T-helper 2 cell treated with Interferon-gamma antibody and Interleukin-4, amounts not matched to agents 5 μg/mL and 100 μg/mL, for 36 hours (primary cell): ENCODE measurements at regions not wholly inside any gene's neighbourhood (a gene's known extent, or its start where the extent isn't known, plus 50 kb on each side); places are given as distances from the start of the nearest gene placed in this dataset.
"Not testable (repeated sequence)": the region's sequence is repeated elsewhere in the genome, so short reads cannot be mapped to it uniquely, and the experiment has no call there.

ENCODE experiments used
- DNase-seq: peaks from one replicate; pipeline ENCODE4 v3.0.0; 2021; ENCODE audit warnings: low spot score
- H3K27ac Mint-ChIP-seq: one replicate; pipeline ENCODE4 v1.8.0; 2021; ENCODE audit warnings: mild to moderate bottlenecking, mixed read lengths
- H3K27me3 Mint-ChIP-seq: one replicate; pipeline ENCODE4 v1.8.0; 2021; ENCODE audit warnings: low read depth, mixed read lengths
- H3K36me3 Mint-ChIP-seq: one replicate; pipeline ENCODE4 v1.8.0; 2021; ENCODE audit warnings: low read depth, mixed read lengths
- H3K4me1 Mint-ChIP-seq: one replicate; pipeline ENCODE4 v1.8.0; 2021; ENCODE audit warnings: low read depth, mixed read lengths
- H3K4me3 Mint-ChIP-seq: one replicate; pipeline ENCODE4 v1.8.0; 2022; ENCODE audit warnings: mild to moderate bottlenecking, moderate library complexity, mixed read lengths
- H3K9me3 Mint-ChIP-seq: one replicate; pipeline ENCODE4 v1.8.0; 2021; ENCODE audit warnings: mixed read lengths

GRCh38 chr1:57544345-57544744 is 120.5 kb upstream of the DAB1 start:
- H3K36me3 Mint-ChIP-seq: no peaks in the 10 kb centered on the region
- no peak for DNase-seq
- no peak overlapping the region for H3K27ac Mint-ChIP-seq
- H3K4me1 Mint-ChIP-seq: no peaks in the 10 kb centered on the region
- H3K9me3 Mint-ChIP-seq: peaks cover 3% of the 10 kb centered on the region
- H3K27me3 Mint-ChIP-seq: no peaks in the 10 kb centered on the region
- H3K4me3 Mint-ChIP-seq: no peak overlapping the region

GRCh38 chr1:57536749-57537423 is 113.0 kb upstream of the DAB1 start:
- Mint-ChIP-seq H3K36me3 (no peaks in the 10 kb centered on the region), H3K9me3 (peaks cover 8% of the 10 kb centered on the region), H3K4me3 (no peak overlapping the region), H3K27me3 (no peaks in the 10 kb centered on the region), H3K27ac (no peak overlapping the region), H3K4me1 (no peaks in the 10 kb centered on the region)
- DNase-seq: no peak

- Mint-ChIP-seq H3K9me3 (peaks cover 11% of the 10 kb centered on the region), H3K27ac (no peak overlapping the region), H3K36me3 (no peaks in the 10 kb centered on the region), H3K27me3 (no peaks in the 10 kb centered on the region), H3K4me1 (no peaks in the 10 kb centered on the region), H3K4me3 (no peak overlapping the region)
- DNase-seq: no peak
These were observed 108.4 kb upstream of the DAB1 start for GRCh38 chr1:57532299-57532698.

GRCh38 chr1:57530911-57531260 is 107.0 kb upstream of the DAB1 start:
- peaks cover 11% of the 10 kb centered on the region for H3K9me3 Mint-ChIP-seq
- not testable (repeated sequence) for H3K4me3 Mint-ChIP-seq, H3K36me3 Mint-ChIP-seq, H3K27ac Mint-ChIP-seq, DNase-seq, H3K27me3 Mint-ChIP-seq, H3K4me1 Mint-ChIP-seq

GRCh38 chr1:57530206-57530910 is 106.5 kb upstream of the DAB1 start:
- Mint-ChIP-seq H3K9me3 (peaks cover 11% of the 10 kb centered on the region), H3K4me1 (no peaks in the 10 kb centered on the region), H3K36me3 (no peaks in the 10 kb centered on the region), H3K4me3 (no peak overlapping the region), H3K27ac (no peak overlapping the region), H3K27me3 (no peaks in the 10 kb centered on the region)
- no peak for DNase-seq

- Mint-ChIP-seq H3K4me3 (no peak overlapping the region), H3K36me3 (no peaks in the 10 kb centered on the region), H3K4me1 (no peaks in the 10 kb centered on the region), H3K9me3 (no peaks in the 10 kb centered on the region), H3K27ac (no peak overlapping the region), H3K27me3 (no peaks in the 10 kb centered on the region)
- no peak for DNase-seq
These were observed 98.7 kb upstream of the DAB1 start for GRCh38 chr1:57522575-57522974.

GRCh38 chr1:57520743-57521515 is 97.1 kb upstream of the DAB1 start:
- no peaks in the 10 kb centered on the region for H3K36me3 Mint-ChIP-seq
- no peak overlapping the region for H3K4me3 Mint-ChIP-seq
- DNase-seq: no peak
- no peaks in the 10 kb centered on the region for H3K4me1 Mint-ChIP-seq
- H3K27ac Mint-ChIP-seq: no peak overlapping the region
- no peaks in the 10 kb centered on the region for H3K9me3 Mint-ChIP-seq
- H3K27me3 Mint-ChIP-seq: no peaks in the 10 kb centered on the region

- no peaks in the 10 kb centered on the region for H3K9me3 Mint-ChIP-seq
- H3K27me3 Mint-ChIP-seq: no peaks in the 10 kb centered on the region
- DNase-seq: no peak
- H3K36me3 Mint-ChIP-seq: no peaks in the 10 kb centered on the region
- H3K4me1 Mint-ChIP-seq: no peaks in the 10 kb centered on the region
- H3K4me3 Mint-ChIP-seq: no peak overlapping the region
- no peak overlapping the region for H3K27ac Mint-ChIP-seq
These were observed 94.6 kb upstream of the DAB1 start for GRCh38 chr1:57518496-57518895.

- H3K27ac Mint-ChIP-seq: no peak overlapping the region
- H3K9me3 Mint-ChIP-seq: no peaks in the 10 kb centered on the region
These were observed 93.9 kb upstream of the DAB1 start for GRCh38 chr1:57517587-57518374.

GRCh38 chr1:57512386-57512785 is 88.5 kb upstream of the DAB1 start:
- H3K27me3 Mint-ChIP-seq: no peaks in the 10 kb centered on the region
- no peak overlapping the region for H3K27ac Mint-ChIP-seq
- no peak for DNase-seq
- no peaks in the 10 kb centered on the region for H3K36me3 Mint-ChIP-seq
- H3K9me3 Mint-ChIP-seq: no peaks in the 10 kb centered on the region
- no peaks in the 10 kb centered on the region for H3K4me1 Mint-ChIP-seq
- H3K4me3 Mint-ChIP-seq: no peak overlapping the region

More at GRCh38 chr1:57517587-57518374, 93.9 kb upstream of the DAB1 start:
- Mint-ChIP-seq H3K27me3 (no peaks in the 10 kb centered on the region), H3K4me3 (no peak overlapping the region), H3K4me1 (no peaks in the 10 kb centered on the region), H3K36me3 (no peaks in the 10 kb centered on the region)
- DNase-seq: no peak

GRCh38 chr1:57506941-57507340 is 83.1 kb upstream of the DAB1 start:
- no peak overlapping the region for H3K27ac Mint-ChIP-seq
- no peaks in the 10 kb centered on the region for H3K9me3 Mint-ChIP-seq
- H3K4me1 Mint-ChIP-seq: no peaks in the 10 kb centered on the region
- no peaks in the 10 kb centered on the region for H3K36me3 Mint-ChIP-seq
- no peaks in the 10 kb centered on the region for H3K27me3 Mint-ChIP-seq
- DNase-seq: no peak
- H3K4me3 Mint-ChIP-seq: no peak overlapping the region

GRCh38 chr1:57503337-57503736 is 79.5 kb upstream of the DAB1 start:
- no peak for DNase-seq
- H3K4me1 Mint-ChIP-seq: no peaks in the 10 kb centered on the region
- no peak overlapping the region for H3K27ac Mint-ChIP-seq
- H3K9me3 Mint-ChIP-seq: no peaks in the 10 kb centered on the region
- H3K4me3 Mint-ChIP-seq: no peak overlapping the region
- H3K27me3 Mint-ChIP-seq: no peaks in the 10 kb centered on the region
- H3K36me3 Mint-ChIP-seq: no peaks in the 10 kb centered on the region

GRCh38 chr1:57500136-57500830 is 76.4 kb upstream of the DAB1 start:
- Mint-ChIP-seq H3K27ac (no peak overlapping the region), H3K36me3 (no peaks in the 10 kb centered on the region), H3K4me1 (no peaks in the 10 kb centered on the region), H3K27me3 (no peaks in the 10 kb centered on the region), H3K9me3 (no peaks in the 10 kb centered on the region), H3K4me3 (no peak overlapping the region)
- DNase-seq: no peak
